Endothelial cell of umbilical vein (primary cell): ENCODE measurements at regions not wholly inside any gene's neighbourhood (a gene's known extent, or its start where the extent isn't known, plus 50 kb on each side); places are given as distances from the start of the nearest gene placed in this dataset.

Source experiments
- BruUV-seq: library from RNA; stranded (reverse); fragments of 400-500 nt; replicated peaks from 2 replicates; lab custom pipeline; 2021; lab: Mats Ljungman, UMichigan
- CTCF ChIA-PET: fragments of 300-600, 350-600 bp; sonication (Branson Sonifier 250); formaldehyde crosslinking; loops from one replicate; lab custom pipeline; 2021; ENCODE audit warnings: antibody characterized with exemption, inconsistent platforms; lab: Charles Lee
- POLR2A ChIA-PET: fragments of 300-600, 350-600 bp; sonication (Branson Sonifier 250); formaldehyde crosslinking; loops from one replicate; lab custom pipeline; 2021; ENCODE audit warnings: antibody characterized with exemption, inconsistent platforms; lab: Charles Lee
- DNase-seq: peaks from one replicate; pipeline ENCODE4 v3.0.0-alpha.2; 2011; ENCODE audit warnings: low read depth, low spot score
- FAIRE-seq: peaks from 2 replicates; lab custom pipeline; 2011; peaks lifted over from hg19 to GRCh38; lab: Jason Lieb, UNC
- H2AFZ ChIP-seq: 2 replicates; pipeline ENCODE4 v1.6.0; 2012; ENCODE audit warnings: low read depth, low read length, control low read depth, inconsistent platforms
- H3K27ac ChIP-seq: 2 replicates; pipeline ENCODE4 v1.5.1; 2011; ENCODE audit warnings: low read depth, mild to moderate bottlenecking, control low read depth, low read length, moderate library complexity; ENCODE audit not compliant: insufficient read depth
- H3K27me3 ChIP-seq, 2 experiments: 2 replicates each; pipeline versions ENCODE4 v1.6.0 to v1.6.1; 2011; ENCODE audit warnings: low read length in 2 of 2, mixed read lengths in 1 of 2; ENCODE audit not compliant: control insufficient read depth in 2 of 2, insufficient read depth in 2 of 2
- H3K36me3 ChIP-seq, 2 experiments: 2 replicates in 1 of 2; 3 replicates in 1 of 2; pipeline ENCODE4 v1.5.1; 2011; ENCODE audit warnings: low read length in 2 of 2, mild to moderate bottlenecking in 1 of 2, moderate library complexity in 1 of 2; ENCODE audit not compliant: control insufficient read depth in 2 of 2, insufficient read depth in 2 of 2; ENCODE audit errors: extremely low read depth in 1 of 2
- H3K4me1 ChIP-seq: 3 replicates; pipeline ENCODE4 v1.5.1; 2011; ENCODE audit warnings: mild to moderate bottlenecking, low read length; ENCODE audit not compliant: control insufficient read depth, insufficient read depth; ENCODE audit errors: extremely low read depth
- H3K4me2 ChIP-seq: 2 replicates; pipeline ENCODE4 v1.6.1; 2011; ENCODE audit warnings: low read length, control low read depth, mixed read lengths; ENCODE audit not compliant: insufficient read depth
- H3K4me3 ChIP-seq, 3 experiments: fragments of 200-600 bp in 1 of 3; sonication (generic), shearing (Covaris generic) in 1 of 3; replicated peaks in 1 of 3; 2 replicates each; pipeline ENCODE4 v1.5.1; 2011 to 2016; ENCODE audit warnings: control low read depth in 3 of 3, low read length in 3 of 3, mild to moderate bottlenecking in 2 of 3, inconsistent platforms in 1 of 3, low read depth in 1 of 3, moderate library complexity in 1 of 3; ENCODE audit not compliant: insufficient read depth in 1 of 3
- H3K79me2 ChIP-seq: 2 replicates; pipeline ENCODE4 v1.6.0; 2012; ENCODE audit warnings: low read length, inconsistent platforms; ENCODE audit not compliant: control insufficient read depth, insufficient read depth
- H3K9ac ChIP-seq: replicated peaks from 2 replicates; pipeline ENCODE3; 2011; ENCODE audit warnings: low read length, control low read depth; ENCODE audit not compliant: insufficient read depth; ENCODE audit errors: extremely low read depth
- H3K9me1 ChIP-seq: replicated peaks from 3 replicates; pipeline ENCODE4 v1.6.0; 2011; ENCODE audit warnings: mild to moderate bottlenecking, low read length; ENCODE audit not compliant: control insufficient read depth, insufficient read depth; ENCODE audit errors: extremely low read depth
- H3K9me3 ChIP-seq: replicated peaks from 2 replicates; pipeline ENCODE4 v1.5.1; 2012; ENCODE audit warnings: low read length, inconsistent platforms; ENCODE audit not compliant: control insufficient read depth, insufficient read depth
- H4K20me1 ChIP-seq: replicated peaks from 2 replicates; pipeline ENCODE3; 2011; ENCODE audit warnings: mild to moderate bottlenecking, low read length; ENCODE audit not compliant: control insufficient read depth, insufficient read depth; ENCODE audit errors: extremely low read depth
- EZH2 ChIP-seq: IDR thresholded peaks from 2 replicates; pipeline ENCODE4 v1.6.1; 2012; ENCODE audit warnings: borderline replicate concordance, low read depth, mild to moderate bottlenecking, moderate library complexity, low read length, inconsistent platforms; ENCODE audit not compliant: severe bottlenecking
- FOS ChIP-seq: IDR thresholded peaks from 2 replicates; pipeline ENCODE4 v1.6.1; 2011; ENCODE audit warnings: mild to moderate bottlenecking, low read length, moderate library complexity, borderline replicate concordance; ENCODE audit not compliant: insufficient read depth
- GATA2 ChIP-seq: IDR thresholded peaks from 2 replicates; pipeline ENCODE4 v1.7.0; 2011; ENCODE audit warnings: low read depth, mild to moderate bottlenecking, moderate library complexity, mixed read lengths, low read length; ENCODE audit not compliant: insufficient read length, insufficient read depth
- JUN ChIP-seq: IDR thresholded peaks from 2 replicates; pipeline ENCODE4 v1.6.1; 2011; ENCODE audit warnings: borderline replicate concordance, low read depth; ENCODE audit not compliant: insufficient read length, insufficient read depth
- MYC ChIP-seq: IDR thresholded peaks from one replicate; pipeline ENCODE4 v1.6.1; 2011; ENCODE audit warnings: mild to moderate bottlenecking, low read depth, low read length
- POLR2A ChIP-seq: IDR thresholded peaks from 2 replicates; pipeline ENCODE4 v1.6.1; 2012; ENCODE audit warnings: low read depth, mild to moderate bottlenecking, control low read depth, low read length
- POLR2AphosphoS5 ChIP-seq: IDR thresholded peaks from 2 replicates; pipeline ENCODE4 v1.6.1; 2012; ENCODE audit warnings: low read depth, mild to moderate bottlenecking, control low read depth, low read length, moderate library complexity; ENCODE audit not compliant: insufficient read depth
- dilution Hi-C: fragments of 300-500 bp; cut with MboI; formaldehyde crosslinking; loops from one replicate; pipeline ENCODE4 v1.15.0; 2019; ENCODE audit warnings: low sequenced_read_pairs; ENCODE audit not compliant: extremely low pct_ligation_motif_present
- intact Hi-C: fragments of 100-400 bp; cut with micrococcal nuclease; formaldehyde crosslinking; loops from one replicate; pipeline ENCODE4 v1.10.0; 2022
- TF ChIP-seq, protein P1 (sequence below), 2 donors: IDR thresholded peaks; 1 replicate in 1 of 2; 2 replicates in 1 of 2; pipeline ENCODE4 v1.5.1; 2011; ENCODE audit warnings: low read length in 2 of 2, mild to moderate bottlenecking in 2 of 2, moderate library complexity in 2 of 2, control low read depth in 1 of 2, inconsistent platforms in 1 of 2, low read depth in 1 of 2; ENCODE audit not compliant: insufficient read depth in 1 of 2; ENCODE audit errors: extremely low read depth in 1 of 2
- TF ChIP-seq, protein P2 (sequence below): IDR thresholded peaks from 2 replicates; pipeline ENCODE4 v1.6.1; 2011; ENCODE audit not compliant: insufficient read depth, insufficient read length

DNA sequence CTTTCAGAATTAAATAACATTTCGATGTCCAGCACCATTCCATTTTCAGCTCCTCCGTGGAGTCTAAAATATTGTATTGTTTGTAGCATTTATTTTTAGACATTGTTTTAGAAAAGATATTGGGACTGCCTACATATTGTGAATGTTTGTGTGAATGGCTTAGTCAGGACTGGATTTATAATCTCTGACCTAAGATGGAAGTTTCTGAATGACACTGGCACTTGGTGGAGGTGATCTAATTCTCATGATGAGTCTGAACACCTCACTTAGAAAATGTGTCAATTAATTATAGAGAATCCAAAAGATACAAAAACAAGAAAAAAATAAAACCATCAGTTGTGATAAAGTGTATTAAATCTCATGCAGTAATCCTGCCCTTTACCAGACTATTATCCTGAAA lies 60.8 kb upstream of the HBS1L start:
- no peak for TF ChIP-seq POLR2AphosphoS5
- no peak for TF ChIP-seq POLR2A
- TF ChIP-seq, protein P1, sequence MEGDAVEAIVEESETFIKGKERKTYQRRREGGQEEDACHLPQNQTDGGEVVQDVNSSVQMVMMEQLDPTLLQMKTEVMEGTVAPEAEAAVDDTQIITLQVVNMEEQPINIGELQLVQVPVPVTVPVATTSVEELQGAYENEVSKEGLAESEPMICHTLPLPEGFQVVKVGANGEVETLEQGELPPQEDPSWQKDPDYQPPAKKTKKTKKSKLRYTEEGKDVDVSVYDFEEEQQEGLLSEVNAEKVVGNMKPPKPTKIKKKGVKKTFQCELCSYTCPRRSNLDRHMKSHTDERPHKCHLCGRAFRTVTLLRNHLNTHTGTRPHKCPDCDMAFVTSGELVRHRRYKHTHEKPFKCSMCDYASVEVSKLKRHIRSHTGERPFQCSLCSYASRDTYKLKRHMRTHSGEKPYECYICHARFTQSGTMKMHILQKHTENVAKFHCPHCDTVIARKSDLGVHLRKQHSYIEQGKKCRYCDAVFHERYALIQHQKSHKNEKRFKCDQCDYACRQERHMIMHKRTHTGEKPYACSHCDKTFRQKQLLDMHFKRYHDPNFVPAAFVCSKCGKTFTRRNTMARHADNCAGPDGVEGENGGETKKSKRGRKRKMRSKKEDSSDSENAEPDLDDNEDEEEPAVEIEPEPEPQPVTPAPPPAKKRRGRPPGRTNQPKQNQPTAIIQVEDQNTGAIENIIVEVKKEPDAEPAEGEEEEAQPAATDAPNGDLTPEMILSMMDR (IDR thresholded peaks at IDR 0.05; ENCODE audit: extremely low read depth in 1 of 2, insufficient read depth in 1 of 2, low read depth in 1 of 2, low read length in 2 of 2), result no peak
- TF ChIP-seq MYC, result no peak
- TF ChIP-seq FOS, result no peak
- TF ChIP-seq JUN, result no peak
- TF ChIP-seq, protein P2, sequence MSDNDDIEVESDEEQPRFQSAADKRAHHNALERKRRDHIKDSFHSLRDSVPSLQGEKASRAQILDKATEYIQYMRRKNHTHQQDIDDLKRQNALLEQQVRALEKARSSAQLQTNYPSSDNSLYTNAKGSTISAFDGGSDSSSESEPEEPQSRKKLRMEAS, result no peak
- TF ChIP-seq GATA2, result no peak
- no peak for TF ChIP-seq EZH2
- Histone ChIP-seq H3K36me3 (no peaks in the 10 kb centered on the region), H3K4me3 (no peak overlapping the region), H4K20me1 (no peaks in the 10 kb centered on the region), H3K4me1 (no peaks in the 10 kb centered on the region), H3K4me2 (no peak overlapping the region), H3K9me3 (no peaks in the 10 kb centered on the region), H3K9me1 (no peaks in the 10 kb centered on the region), H3K9ac (no peak overlapping the region), H2AFZ (no peak overlapping the region), H3K27ac (no peak overlapping the region), H3K27me3 (peaks cover 12 to 13% of the 10 kb centered on the region in 2 experiments), H3K79me2 (no peaks in the 10 kb centered on the region)
- BruUV-seq, result no TSS peak
- CTCF ChIA-PET, result no interaction called here
- DNase-seq, result no peak
- intact Hi-C loops, result no loop called here
- no peak for FAIRE-seq
- POLR2A ChIA-PET, result no interaction called here
- dilution Hi-C loops, result no loop called here
